HG02763 (cell line): ENCODE measurements at regions not wholly inside any gene's neighbourhood (a gene's known extent, or its start where the extent isn't known, plus 50 kb on each side); places are given as distances from the start of the nearest gene placed in this dataset.

ENCODE experiments used
- ATAC-seq: cut with Tn5 transposase; IDR thresholded peaks from one replicate; pipeline ENCODE4 v1.9.1; 2021; ENCODE audit warnings: mild to moderate bottlenecking, moderate library complexity; ENCODE audit not compliant: unreplicated experiment

GRCh38 chr15:96390986-96391385 lies 60.5 kb downstream of the NR2F2 start:
- ATAC-seq: no peak

DNA sequence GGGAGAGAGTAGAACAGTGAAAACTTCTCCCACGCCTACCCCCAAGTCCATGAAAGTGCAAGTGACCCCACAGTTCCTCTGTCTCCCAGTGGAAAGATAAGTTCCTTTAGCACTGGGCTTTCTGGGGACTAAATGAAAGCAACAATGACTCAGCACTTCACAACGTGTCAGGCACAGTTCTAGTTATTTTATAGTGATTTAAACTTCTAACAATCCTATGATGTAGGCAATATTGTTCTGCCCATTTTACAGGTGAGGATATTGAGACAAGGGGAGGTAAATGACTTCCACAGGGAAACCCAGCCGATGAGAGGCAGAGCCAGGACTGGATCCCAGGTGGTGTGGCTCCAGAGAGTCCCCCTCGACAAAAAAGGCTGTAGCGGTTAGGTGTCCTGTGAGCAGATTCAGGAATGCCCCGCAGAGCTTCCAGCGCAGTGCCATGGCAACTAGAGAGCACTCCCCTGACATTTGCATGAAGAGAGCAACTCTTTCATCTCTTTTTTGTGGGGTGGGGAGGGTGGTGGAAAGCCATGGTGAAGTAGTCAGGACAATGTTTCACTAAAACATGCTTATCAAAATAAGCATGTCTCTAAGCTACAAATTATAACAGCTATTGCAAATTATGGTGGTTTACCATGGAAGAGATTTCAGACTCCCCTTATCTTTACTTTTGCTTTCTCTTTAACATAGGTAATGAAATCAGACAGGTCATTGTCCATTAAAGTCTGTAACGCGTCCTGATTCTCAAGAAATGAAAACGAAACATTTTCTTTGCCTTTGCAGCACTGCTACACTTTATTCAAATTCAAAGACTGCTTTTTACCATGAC lies 62.1 kb downstream of the NR2F2 start:
- ATAC-seq: no peak

DNA sequence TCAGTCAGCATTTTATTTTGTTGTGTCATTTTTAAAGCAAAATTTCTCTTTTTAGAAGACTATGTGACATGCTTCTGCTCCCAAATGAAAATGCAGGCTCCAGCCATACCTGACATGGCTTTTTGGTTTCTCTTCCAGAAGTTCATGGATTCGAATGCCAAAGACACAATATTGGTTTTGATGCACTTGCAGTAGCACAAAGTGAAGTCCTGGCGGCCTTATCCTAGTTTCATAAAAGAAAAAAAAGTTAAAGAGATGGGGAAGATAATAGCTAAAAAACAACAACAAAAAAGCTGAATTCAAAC lies 62.7 kb downstream of the NR2F2 start:
- ATAC-seq: no peak

DNA sequence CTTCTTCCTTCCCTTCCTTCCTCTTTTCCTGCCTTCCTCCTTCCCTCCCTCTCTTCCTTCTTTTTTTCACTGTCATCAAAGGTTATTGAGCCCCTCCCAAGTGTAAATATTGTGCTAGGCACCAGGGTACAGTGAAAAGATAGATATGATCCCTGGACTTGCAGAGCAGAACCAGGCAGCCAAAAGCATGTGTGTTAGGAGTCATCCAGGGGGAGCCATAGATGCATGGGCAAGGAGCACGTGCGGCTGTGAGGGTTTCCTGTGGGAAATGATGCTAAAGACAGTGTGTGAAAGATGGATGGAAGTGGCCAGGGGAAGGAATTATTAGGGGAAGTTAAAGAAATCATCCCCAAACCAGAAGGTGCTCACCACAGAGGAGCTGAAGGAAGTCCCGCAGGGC lies 65.2 kb downstream of the NR2F2 start:
- ATAC-seq: no peak

DNA sequence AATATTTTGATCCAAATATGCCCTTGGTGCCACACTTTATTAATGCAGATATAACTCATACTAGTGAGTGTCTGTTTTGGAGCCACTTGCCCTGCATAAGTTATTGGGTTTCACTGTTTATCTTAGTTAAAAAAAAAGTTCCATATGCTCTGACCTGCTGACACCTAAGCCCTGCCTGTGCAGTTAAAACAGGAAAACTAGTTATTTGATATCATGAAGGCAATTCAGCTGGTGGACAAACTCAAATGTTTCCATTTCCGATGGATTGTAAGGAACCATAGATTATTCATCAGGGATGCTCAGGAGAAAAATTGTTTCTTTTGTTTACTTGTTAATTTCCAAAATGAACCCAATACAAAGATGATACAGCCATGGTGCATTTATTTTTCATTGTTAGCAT lies 68.3 kb downstream of the NR2F2 start:
- no peak for ATAC-seq

- ATAC-seq: no peak
Observed at GRCh38 chr15:96402403-96402802, 71.9 kb downstream of the NR2F2 start.

- no peak for ATAC-seq
Observed at GRCh38 chr15:96403071-96403470, 72.6 kb downstream of the NR2F2 start.

GRCh38 chr15:96403932-96404331 lies 73.4 kb downstream of the NR2F2 start:
- ATAC-seq: no peak

GRCh38 chr15:96404560-96404959 lies 74.1 kb downstream of the NR2F2 start:
- no peak for ATAC-seq

DNA sequence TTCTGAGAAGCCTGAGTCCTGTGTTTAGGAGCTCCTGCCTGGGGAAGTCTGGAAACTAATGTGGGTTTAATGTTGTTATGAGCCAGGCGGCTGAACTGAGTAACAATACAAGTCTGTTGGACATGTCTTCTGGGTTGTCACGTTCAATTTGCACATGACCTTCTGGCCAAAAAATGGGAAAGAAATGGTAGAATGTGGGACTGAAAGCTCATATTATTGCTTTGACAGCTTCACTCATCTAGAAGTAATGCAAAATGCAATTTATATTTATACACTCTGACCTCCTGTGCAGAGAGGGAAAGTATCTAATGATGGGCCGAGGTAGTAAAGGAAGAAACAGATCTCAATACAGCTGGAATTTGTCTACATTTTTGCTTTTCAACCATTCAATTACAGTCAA lies 75.8 kb downstream of the NR2F2 start:
- no peak for ATAC-seq

- no peak for ATAC-seq
Observed at GRCh38 chr15:96406701-96407100, 76.2 kb downstream of the NR2F2 start.

- ATAC-seq: no peak
Observed at GRCh38 chr15:96407482-96407881, 77.0 kb downstream of the NR2F2 start.

- ATAC-seq: no peak
Observed at GRCh38 chr15:96408591-96409183, 78.2 kb downstream of the NR2F2 start.

GRCh38 chr15:96409215-96410138 lies 79.0 kb downstream of the NR2F2 start:
- ATAC-seq: no peak

- ATAC-seq: no peak
Observed at GRCh38 chr15:96410175-96411055, 79.9 kb downstream of the NR2F2 start.

GRCh38 chr15:96411056-96412031 lies 80.8 kb downstream of the NR2F2 start:
- no peak for ATAC-seq

DNA sequence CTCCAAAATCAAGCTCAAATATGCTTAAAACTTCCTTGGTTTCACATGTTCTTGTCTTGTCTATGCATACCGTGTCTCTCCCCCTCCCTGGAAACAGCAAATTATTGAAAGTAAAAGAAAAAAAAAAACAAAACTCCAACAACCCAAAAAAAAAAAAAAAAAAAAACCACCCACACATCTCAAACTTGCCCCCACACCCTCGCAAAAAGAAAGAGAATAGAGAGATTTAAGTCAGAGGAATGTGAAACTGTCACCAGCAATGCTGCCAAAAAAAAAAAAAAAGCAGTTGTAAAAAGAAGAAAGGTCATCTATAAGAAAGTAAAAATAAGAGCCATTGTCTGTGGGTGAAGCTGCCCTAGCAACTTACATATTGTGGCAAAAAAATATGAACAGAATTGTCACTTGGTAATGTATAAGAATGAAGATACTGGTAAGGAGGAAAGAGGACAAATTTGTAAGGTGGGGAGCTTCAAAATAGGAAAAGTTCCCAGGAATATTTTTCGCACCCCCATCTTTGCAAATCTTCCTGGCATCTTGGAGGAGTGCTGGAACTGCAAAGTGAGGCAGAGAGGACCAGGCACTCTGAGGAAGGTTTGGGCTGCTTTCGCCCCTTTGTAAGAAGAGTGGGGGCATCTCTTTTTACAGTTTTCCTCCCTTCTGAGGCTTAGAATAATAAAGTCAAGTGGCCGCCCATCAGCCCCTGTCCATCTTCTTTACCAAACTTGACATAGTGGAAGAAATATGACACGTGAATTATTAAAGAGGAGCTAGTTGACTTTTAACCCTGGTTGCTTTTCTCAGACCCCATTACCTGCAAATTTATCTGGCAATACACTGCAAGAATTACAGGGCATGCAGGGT lies 81.8 kb downstream of the NR2F2 start:
- no peak for ATAC-seq

- ATAC-seq: no peak
Observed at GRCh38 chr15:96412906-96413231, 82.4 kb downstream of the NR2F2 start.

DNA sequence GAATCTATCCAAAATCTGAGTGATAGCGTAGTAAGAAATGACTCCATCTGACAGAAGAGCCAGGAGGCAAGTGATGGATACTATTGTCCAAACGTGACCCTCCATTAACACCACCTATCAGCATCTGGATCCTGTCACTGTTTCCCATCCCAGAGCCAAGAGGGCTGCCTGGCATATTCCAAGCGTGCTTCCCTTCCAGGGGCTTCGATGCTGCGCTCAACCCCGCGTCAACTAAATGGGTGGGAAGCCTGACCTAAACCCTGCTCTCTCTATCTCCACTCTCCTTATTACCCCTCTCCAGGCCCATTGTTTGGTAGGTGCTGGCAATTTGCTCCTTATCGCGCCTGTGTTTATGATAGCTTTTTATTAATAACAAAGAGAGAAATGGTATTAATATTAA lies 83.2 kb downstream of the NR2F2 start:
- no peak for ATAC-seq
